Coronary artery (tissue), 2 donors: ENCODE measurements at regions not wholly inside any gene's neighbourhood (a gene's known extent, or its start where the extent isn't known, plus 50 kb on each side); places are given as distances from the start of the nearest gene placed in this dataset.

ENCODE experiments used
- DNase-seq: peaks from one replicate; pipeline ENCODE4 v3.0.0-alpha.2; 2017; ENCODE audit warnings: low spot score
- H3K27ac ChIP-seq, 2 donors: fragments of 200-600 bp; sonication (generic); one replicate each; pipeline ENCODE4 v1.5.1; 2016 to 2019
- H3K4me3 ChIP-seq: fragments of 200-600 bp; sonication (generic); 2 replicates; pipeline ENCODE4 v1.5.1; 2016; ENCODE audit warnings: mild to moderate bottlenecking, moderate library complexity
- TF ChIP-seq, protein P1 (sequence below): fragments of 200-600 bp; sonication (generic); IDR thresholded peaks from one replicate; pipeline ENCODE4 v1.5.1; 2019; ENCODE audit warnings: antibody characterized with exemption

DNA sequence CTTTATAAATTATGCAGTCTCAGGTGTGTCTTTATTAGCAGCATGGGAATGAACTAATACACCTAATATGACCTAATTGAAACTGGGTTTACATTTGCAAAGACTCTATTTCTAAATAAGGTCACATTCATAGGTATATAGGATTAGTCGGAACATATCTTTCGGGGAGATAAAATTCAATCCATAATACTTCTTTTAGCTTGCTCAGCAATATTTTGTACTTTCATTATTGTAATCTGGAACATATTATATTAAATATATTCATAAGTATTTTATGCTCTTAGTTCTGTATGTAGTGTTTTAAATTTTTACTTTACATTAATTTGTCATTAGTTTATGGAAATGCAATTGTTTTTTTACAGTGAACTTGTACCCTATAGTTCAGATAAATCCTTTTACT lies 927.7 kb downstream of the CCDC85A start:
- H3K27ac ChIP-seq, result no peak overlapping the region
- TF ChIP-seq, protein P1, sequence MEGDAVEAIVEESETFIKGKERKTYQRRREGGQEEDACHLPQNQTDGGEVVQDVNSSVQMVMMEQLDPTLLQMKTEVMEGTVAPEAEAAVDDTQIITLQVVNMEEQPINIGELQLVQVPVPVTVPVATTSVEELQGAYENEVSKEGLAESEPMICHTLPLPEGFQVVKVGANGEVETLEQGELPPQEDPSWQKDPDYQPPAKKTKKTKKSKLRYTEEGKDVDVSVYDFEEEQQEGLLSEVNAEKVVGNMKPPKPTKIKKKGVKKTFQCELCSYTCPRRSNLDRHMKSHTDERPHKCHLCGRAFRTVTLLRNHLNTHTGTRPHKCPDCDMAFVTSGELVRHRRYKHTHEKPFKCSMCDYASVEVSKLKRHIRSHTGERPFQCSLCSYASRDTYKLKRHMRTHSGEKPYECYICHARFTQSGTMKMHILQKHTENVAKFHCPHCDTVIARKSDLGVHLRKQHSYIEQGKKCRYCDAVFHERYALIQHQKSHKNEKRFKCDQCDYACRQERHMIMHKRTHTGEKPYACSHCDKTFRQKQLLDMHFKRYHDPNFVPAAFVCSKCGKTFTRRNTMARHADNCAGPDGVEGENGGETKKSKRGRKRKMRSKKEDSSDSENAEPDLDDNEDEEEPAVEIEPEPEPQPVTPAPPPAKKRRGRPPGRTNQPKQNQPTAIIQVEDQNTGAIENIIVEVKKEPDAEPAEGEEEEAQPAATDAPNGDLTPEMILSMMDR, result no peak
- DNase-seq, result no peak
- no peak overlapping the region for H3K4me3 ChIP-seq

DNA sequence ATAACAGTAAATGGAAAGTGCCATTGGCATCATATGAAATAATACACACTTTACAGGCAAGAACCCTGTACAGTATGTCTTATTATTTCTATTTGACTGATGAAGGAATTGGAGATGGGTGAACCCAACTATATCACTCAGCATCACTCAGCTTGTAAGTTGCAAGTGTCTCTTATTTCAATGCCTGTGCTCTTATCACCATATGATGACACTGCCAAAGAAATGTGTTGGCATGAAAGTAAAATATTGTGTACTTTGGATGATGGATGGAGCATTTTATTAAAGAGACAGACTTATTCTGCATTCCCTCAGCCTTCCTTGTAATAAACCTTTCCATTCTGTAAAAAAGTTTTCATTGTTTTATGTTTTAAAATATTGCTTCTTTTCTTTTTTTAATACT lies 927.5 kb upstream of the VRK2 start:
- H3K27ac ChIP-seq, result no peak overlapping the region
- TF ChIP-seq, protein P1, result no peak
- no peak overlapping the region for H3K4me3 ChIP-seq
- no peak for DNase-seq

DNA sequence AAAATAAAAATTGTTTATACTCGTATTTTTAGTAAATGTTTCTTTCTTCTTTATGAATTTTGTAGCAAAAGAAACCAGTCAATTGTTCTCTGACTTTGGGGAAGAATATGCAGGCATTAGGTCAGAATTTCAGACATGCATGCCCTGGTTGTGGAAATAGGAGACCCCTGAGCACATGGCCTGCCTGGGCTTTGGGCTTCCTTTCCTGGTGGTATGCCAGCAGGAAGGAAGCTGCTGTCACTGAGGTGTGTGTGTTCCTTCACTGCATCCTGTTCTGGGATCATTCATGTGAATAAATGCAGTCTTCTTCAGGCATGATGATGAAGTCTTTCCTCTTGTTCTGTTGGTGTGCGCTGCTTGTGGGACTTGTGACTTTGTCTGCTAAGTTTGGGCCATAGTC lies 920.2 kb upstream of the VRK2 start:
- no peak overlapping the region for H3K4me3 ChIP-seq
- no peak for DNase-seq
- no peak overlapping the region for H3K27ac ChIP-seq
- TF ChIP-seq, protein P1, result no peak

DNA sequence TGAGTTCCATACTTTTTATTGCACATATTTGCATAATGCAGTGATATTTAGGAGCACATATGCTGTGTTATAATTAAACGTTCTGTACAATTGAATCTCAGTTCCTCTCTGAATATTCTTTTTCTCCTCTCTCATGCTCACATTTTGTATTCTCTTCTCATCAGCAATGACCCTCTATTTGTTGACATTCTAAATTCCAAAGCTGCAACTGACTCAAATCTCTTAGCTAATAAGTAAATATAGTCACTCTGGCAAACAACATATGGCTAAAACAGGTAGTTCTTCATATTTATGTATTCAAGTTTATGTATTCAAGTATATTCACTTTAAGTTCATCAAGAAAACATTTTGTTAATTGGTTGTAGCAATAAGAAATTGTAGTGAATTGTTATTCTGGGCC lies 907.4 kb upstream of the VRK2 start:
- TF ChIP-seq, protein P1, result no peak
- Histone ChIP-seq H3K27ac (no peak overlapping the region), H3K4me3 (no peak overlapping the region)
- no peak for DNase-seq

DNA sequence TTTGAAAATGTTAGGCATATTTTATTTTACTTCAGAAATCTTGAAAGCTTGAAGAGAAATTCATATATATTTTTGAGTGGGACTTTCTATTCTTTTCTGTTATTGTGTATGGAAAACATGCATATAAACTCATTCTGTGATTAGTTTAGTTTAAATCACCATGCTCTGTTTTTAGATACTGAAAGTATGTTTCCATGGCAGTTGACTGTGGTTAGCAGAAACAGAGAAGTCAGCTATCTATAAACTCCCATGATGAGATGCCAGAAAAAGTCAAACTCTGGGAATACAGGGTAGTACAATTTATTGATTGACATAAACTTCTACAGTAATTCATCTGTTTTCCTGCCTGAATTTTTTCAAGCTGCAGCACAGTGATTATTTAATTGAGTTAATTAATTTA lies 905.3 kb upstream of the VRK2 start:
- Histone ChIP-seq H3K4me3 (no peak overlapping the region), H3K27ac (no peak overlapping the region)
- DNase-seq, result no peak
- TF ChIP-seq, protein P1, result no peak

DNA sequence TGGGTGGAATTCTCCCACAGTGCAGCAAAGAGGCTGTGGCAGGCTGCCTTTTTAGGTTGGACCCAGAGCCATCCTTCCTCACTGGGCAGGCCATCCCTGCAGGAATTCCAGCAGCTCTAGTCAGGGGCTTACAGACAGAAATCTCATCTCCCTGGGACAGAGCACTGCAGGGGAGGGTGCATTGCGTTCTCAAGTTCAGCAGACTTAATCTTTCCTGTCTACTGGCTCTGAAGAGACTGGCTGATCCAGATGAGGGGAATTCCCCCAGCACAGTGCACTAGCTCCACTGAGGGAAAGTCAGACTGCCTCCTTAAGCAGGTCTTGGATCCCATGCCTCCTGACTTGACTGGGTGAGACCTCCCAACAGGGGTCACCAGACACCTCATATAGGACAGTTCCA lies 899.7 kb upstream of the VRK2 start:
- no peak for DNase-seq
- TF ChIP-seq, protein P1, result no peak
- no peak overlapping the region for H3K27ac ChIP-seq
- no peak overlapping the region for H3K4me3 ChIP-seq

DNA sequence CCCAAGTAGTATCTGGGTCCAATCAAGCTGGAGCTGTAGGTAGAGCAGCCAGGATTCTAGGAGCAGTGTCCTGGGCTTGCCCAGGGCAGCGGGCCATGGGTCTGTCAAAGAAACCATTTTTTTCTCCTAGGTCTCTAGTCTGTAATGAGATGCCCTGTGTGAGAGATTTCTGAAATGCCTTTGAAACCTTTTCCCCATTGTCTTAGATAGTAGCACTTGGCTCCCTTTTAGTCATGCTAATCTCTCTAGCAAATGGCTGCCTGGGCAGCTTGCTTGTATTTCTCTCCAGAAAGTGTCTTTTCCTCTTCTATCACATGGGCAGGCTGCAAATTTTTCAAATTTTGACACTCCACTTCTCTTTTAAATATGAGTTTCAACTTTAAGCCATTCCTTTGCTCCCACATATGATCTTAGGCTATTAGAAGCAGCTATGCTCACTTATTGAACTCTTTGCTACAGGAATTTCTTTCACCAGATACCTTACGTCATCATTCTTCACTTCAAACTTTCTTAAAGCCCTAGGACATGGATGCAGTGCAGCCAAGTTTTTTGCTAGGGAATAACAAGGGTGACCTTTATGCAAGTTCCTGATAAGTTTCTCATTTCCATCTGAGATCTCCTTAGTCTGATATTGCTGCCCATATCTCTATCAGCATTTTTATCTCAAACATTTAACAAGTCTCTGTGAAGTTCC lies 890.2 kb upstream of the VRK2 start:
- H3K27ac ChIP-seq, result no peak overlapping the region
- TF ChIP-seq, protein P1, result no peak
- H3K4me3 ChIP-seq, result no peak overlapping the region
- no peak for DNase-seq
